ENCODE measurements at regions not wholly inside any gene's neighbourhood (a gene's known extent, or its start where the extent isn't known, plus 50 kb on each side); places are given as distances from the start of the nearest gene placed in this dataset.
"Not testable (repeated sequence)": the region's sequence is repeated elsewhere in the genome, so short reads cannot be mapped to it uniquely, and the experiment has no call there.

DNA sequence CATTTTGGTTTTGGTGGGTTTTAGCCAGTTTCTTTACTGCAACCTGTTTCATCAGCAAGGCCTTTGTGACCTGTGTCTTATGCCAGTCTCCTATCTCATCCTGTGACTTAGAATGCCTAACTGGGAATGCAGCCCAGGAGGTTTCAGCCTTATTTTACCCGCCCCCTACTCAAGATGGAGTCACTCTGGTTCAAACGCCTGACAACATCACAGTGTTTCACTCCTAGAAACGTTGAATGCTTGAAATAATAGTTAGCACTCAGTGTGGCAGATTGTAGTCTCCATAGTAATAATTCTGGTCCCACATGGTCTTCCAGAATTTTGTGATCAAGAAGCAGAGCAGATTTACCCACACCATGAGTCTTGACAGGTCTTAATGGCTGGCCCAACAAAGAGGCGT lies 159.0 kb upstream of the TRIB2 start:
- Histone ChIP-seq H3K27ac (no peak overlapping the region), H3K4me3 (no peak overlapping the region), H3K9me3 (ENCODE audit: low read depth) (no peaks in the 10 kb centered on the region), H3K4me1 (ENCODE audit: low read depth) (peaks cover 17% of the 10 kb centered on the region), H3K36me3 (no peaks in the 10 kb centered on the region), H3K27me3 (no peaks in the 10 kb centered on the region)
- TF ChIP-seq, protein P1, sequence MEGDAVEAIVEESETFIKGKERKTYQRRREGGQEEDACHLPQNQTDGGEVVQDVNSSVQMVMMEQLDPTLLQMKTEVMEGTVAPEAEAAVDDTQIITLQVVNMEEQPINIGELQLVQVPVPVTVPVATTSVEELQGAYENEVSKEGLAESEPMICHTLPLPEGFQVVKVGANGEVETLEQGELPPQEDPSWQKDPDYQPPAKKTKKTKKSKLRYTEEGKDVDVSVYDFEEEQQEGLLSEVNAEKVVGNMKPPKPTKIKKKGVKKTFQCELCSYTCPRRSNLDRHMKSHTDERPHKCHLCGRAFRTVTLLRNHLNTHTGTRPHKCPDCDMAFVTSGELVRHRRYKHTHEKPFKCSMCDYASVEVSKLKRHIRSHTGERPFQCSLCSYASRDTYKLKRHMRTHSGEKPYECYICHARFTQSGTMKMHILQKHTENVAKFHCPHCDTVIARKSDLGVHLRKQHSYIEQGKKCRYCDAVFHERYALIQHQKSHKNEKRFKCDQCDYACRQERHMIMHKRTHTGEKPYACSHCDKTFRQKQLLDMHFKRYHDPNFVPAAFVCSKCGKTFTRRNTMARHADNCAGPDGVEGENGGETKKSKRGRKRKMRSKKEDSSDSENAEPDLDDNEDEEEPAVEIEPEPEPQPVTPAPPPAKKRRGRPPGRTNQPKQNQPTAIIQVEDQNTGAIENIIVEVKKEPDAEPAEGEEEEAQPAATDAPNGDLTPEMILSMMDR (IDR thresholded peaks at IDR 0.05; ENCODE audit: low read depth, low read length) = no peak
- DNase-seq (ENCODE audit: low read depth in 1 of 2, low spot score in 1 of 2) = no peak

DNA sequence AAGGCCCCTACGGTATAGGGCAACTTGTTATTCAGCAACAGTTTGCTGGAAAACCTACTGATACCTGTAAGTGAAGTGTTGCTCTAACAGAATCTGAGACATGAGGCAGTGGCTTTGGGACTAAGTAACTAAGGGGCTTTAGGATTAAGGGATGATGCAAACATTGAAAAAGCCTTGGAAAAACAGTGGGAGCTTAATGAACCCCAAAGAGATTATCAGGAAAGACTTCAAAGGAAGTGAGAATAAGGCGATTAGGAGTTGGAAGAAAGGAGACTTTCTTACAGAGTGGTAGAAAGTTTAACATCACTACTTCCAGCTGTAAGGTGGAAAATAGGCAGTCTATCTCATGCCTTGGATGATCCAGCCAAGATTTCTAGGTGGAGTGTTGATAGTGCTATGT lies 158.2 kb upstream of the TRIB2 start:
- Histone ChIP-seq H3K36me3 (no peaks in the 10 kb centered on the region), H3K27me3 (no peaks in the 10 kb centered on the region), H3K4me3 (no peak overlapping the region), H3K27ac (no peak overlapping the region), H3K4me1 (ENCODE audit: low read depth) (peaks cover 17% of the 10 kb centered on the region), H3K9me3 (ENCODE audit: low read depth) (no peaks in the 10 kb centered on the region)
- TF ChIP-seq, protein P1 (IDR thresholded peaks at IDR 0.05; ENCODE audit: low read depth, low read length) = no peak
- no peak for DNase-seq (ENCODE audit: low read depth in 1 of 2, low spot score in 1 of 2)

DNA sequence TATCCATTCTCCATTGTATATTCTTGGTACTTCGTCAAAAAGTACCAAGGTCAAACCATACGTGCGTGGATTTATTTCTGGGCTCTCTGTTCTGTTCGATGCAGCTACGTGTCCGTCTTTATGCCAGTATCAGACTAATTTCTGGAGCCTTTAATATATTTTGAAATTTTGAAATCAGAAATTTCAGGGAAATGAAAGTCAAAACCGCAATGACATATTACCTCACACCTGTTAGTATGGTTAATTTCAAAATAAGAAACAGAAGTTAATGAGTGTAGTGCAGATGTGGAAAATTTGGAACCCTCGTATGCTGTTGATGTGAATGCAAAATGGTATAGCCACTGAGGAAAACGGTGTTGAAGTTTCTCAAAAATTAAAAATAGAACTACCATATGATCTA lies 156.1 kb upstream of the TRIB2 start:
- H3K4me3 ChIP-seq = no peak overlapping the region
- H3K9me3 ChIP-seq (ENCODE audit: low read depth) = no peaks in the 10 kb centered on the region
- H3K27me3 ChIP-seq = no peaks in the 10 kb centered on the region
- H3K27ac ChIP-seq = no peak overlapping the region
- no peaks in the 10 kb centered on the region for H3K36me3 ChIP-seq
- TF ChIP-seq, protein P1 (IDR thresholded peaks at IDR 0.05; ENCODE audit: low read depth, low read length) = no peak
- peaks cover 8% of the 10 kb centered on the region for H3K4me1 ChIP-seq (ENCODE audit: low read depth)
- no peak for DNase-seq (ENCODE audit: low read depth in 1 of 2, low spot score in 1 of 2)

DNA sequence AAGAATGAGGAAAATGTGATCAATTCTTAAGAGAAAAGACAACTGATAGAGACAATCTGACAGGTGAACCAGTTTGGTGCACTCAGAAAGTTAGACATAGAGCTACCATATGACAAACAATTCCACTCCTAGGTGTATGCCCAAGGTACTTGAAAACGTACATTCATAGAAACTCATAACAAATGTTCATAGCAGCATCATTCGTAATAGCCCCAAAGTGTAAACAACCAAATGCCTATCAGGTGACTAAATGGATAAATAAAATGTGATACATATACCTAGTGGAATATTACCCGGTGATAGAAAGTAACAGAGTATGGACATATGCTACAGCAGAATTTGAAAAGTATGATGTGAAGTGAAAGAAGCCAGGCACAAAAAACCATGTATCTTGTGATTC lies 149.3 kb upstream of the TRIB2 start:
- TF ChIP-seq, protein P1 (IDR thresholded peaks at IDR 0.05; ENCODE audit: low read depth, low read length) = no peak
- Histone ChIP-seq H3K36me3 (no peaks in the 10 kb centered on the region), H3K9me3 (ENCODE audit: low read depth) (no peaks in the 10 kb centered on the region), H3K27ac (no peak overlapping the region), H3K27me3 (no peaks in the 10 kb centered on the region), H3K4me3 (no peak overlapping the region), H3K4me1 (ENCODE audit: low read depth) (no peaks in the 10 kb centered on the region)
- DNase-seq (ENCODE audit: low read depth in 1 of 2, low spot score in 1 of 2) = no peak

DNA sequence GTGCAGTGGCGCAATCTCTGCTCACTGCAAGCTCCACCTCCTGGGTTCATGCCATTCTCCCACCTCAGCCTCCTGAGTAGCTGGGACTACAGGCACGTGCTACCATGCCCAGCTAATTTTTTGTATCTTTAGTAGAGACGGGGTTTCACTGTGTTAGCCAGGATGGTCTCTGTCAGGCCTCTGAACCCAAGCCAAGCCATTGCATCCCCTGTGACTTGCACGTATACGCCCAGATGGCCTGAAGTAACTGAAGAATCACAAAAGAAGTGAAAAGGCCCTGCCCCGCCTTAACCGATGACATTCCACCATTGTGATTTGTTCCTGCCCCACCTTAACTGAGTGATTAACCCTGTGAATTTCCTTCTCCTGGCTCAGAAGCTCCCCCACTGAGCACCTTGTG lies 147.2 kb upstream of the TRIB2 start:
- not testable (repeated sequence) for H3K9me3 ChIP-seq (ENCODE audit: low read depth); H3K4me3 ChIP-seq; H3K27ac ChIP-seq; H3K36me3 ChIP-seq; DNase-seq (ENCODE audit: low read depth in 1 of 2, low spot score in 1 of 2); H3K4me1 ChIP-seq (ENCODE audit: low read depth); H3K27me3 ChIP-seq

DNA sequence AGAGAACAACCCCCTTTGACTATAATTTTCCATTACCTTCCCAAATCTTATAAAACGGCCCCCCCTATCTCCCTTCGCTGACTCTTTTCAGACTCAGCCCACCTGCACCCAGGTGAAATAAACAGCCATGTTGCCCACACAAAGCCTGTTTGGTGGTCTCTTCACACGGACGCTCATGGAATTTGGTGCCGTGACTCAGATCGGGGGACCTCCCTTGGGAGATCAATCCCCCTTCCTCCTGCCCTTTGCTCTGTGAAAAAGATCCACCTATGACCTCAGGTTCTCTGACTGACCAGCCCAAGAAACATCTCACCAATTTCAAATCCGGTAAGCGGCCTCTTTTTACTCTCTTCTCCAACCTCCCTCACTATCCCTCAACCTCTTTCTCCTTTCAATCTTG lies 146.8 kb upstream of the TRIB2 start:
- H3K4me3 ChIP-seq; H3K27me3 ChIP-seq; H3K36me3 ChIP-seq; H3K4me1 ChIP-seq (ENCODE audit: low read depth); H3K9me3 ChIP-seq (ENCODE audit: low read depth); DNase-seq (ENCODE audit: low read depth in 1 of 2, low spot score in 1 of 2); H3K27ac ChIP-seq: not testable (repeated sequence)

DNA sequence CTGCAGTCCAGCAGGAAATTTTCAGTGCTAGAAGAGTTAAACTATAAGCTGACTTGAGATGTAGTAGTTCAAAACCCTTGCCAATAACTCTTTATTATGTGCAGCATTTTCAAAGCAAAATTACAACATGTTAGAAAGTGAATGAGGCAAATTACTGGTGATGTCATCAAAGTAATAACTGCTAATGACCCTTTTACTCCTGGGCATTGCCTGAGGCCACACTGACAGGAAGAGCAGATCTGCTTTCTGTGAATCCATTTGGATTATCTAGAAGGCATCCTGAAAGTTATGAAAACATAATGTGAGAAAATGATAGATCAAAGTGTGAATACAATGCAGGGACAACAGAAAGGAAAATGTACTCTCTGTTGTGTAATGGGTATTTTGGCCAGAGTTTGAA lies 139.6 kb upstream of the TRIB2 start:
- H3K4me3 ChIP-seq = no peak overlapping the region
- no peaks in the 10 kb centered on the region for H3K36me3 ChIP-seq
- no peak overlapping the region for H3K27ac ChIP-seq
- DNase-seq (ENCODE audit: low read depth in 1 of 2, low spot score in 1 of 2) = no peak
- H3K27me3 ChIP-seq = no peaks in the 10 kb centered on the region
- H3K9me3 ChIP-seq (ENCODE audit: low read depth) = no peaks in the 10 kb centered on the region
- H3K4me1 ChIP-seq (ENCODE audit: low read depth) = no peaks in the 10 kb centered on the region
- TF ChIP-seq, protein P1 (IDR thresholded peaks at IDR 0.05; ENCODE audit: low read depth, low read length) = no peak

Data from cardiac muscle cell (in vitro differentiated cells and primary cell).